Muscle of back (tissue), 3 donors: ENCODE measurements at regions not wholly inside any gene's neighbourhood (a gene's known extent, or its start where the extent isn't known, plus 50 kb on each side); places are given as distances from the start of the nearest gene placed in this dataset.
"Not testable (repeated sequence)": the region's sequence is repeated elsewhere in the genome, so short reads cannot be mapped to it uniquely, and the experiment has no call there.

Experiments used
- DNase-seq, 3 donors: peaks; one replicate each; pipeline versions ENCODE4 v3.0.0 to v3.0.0-alpha.2; 2013

GRCh38 chr5:75002271-75002670 is 50.1 kb downstream of the GCNT4 start:
- DNase-seq = no peak

DNA sequence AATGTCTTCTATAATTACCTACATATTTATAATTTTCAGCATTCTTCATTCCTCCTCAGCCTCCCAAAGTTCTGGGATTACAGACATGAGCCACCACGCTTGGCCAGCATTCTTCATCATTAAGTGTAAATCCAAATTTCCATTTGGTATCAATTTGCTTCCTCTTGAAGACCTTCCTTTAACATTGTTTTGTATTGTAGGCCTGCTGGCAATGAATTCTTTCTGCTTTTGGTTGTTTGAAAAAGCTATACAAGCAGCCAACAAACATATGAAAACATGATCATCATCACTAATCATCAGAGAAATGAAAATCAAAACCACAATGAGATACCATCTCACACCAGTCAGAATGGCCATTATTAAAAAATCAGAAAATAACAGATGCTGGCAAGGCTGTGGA is 56.4 kb downstream of the GCNT4 start:
- no peak for DNase-seq

GRCh38 chr5:74994826-74995225 is 57.5 kb downstream of the GCNT4 start:
- no peak for DNase-seq

DNA sequence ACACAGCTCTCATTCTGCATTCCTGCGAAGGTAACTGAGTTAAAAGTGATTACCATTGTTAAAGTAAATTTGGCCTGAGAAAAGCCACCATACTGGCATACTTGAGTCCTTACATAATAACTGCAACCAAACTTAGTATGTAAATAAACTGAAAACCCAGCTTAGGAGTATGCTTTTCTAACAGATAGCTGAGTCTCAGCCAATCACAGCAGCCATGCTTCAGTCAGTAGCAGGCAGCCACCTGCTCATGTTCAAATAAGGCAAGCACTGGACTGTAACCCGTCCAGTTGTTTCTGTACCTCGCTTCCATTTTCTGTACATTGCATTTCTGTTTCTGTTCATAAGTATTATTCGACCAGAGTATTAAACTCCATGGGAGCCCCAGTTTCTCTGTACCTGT is 58.6 kb downstream of the GCNT4 start:
- DNase-seq = no peak

GRCh38 chr5:74992791-74993190 is 59.6 kb downstream of the GCNT4 start:
- DNase-seq = no peak

DNA sequence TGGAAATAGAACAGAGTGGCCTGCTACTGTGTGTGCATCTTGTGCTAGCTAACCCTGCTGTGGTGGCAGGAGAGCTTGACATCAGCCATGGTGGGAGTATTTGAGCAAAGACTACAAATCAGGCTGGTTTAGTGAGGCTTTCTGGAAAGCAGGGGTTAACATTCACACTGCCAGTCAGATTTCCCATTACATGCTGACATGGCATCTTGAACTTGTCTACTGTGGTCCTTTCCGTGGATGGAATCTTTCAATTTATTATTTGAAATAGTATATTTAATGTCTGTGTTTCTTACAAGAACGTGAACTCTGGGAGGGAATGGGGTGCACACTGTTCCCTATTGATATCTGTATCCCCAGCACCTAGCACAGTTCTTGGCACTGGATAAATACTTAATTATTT is 60.8 kb downstream of the GCNT4 start:
- no peak for DNase-seq

DNA sequence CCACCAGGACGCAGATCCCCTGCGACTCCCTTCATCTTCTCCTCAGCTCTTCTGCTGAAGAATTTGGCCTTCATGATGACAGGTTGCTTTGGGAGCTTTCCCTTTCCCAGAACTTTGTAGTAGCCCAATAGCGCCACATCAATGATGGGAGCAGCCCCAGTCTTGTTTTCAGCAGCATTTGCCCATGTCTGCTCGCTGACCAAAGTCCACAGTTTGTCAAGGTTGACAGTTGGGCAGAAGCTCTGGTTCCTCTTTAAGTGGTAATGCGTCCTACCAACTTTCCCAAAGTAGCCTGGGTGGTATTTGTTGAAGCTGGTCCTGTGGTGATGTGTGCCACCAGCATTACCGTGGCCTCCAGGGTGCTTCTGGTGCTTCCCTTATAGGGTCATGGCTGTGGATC is 62.2 kb downstream of the GCNT4 start:
- no peak for DNase-seq

DNA sequence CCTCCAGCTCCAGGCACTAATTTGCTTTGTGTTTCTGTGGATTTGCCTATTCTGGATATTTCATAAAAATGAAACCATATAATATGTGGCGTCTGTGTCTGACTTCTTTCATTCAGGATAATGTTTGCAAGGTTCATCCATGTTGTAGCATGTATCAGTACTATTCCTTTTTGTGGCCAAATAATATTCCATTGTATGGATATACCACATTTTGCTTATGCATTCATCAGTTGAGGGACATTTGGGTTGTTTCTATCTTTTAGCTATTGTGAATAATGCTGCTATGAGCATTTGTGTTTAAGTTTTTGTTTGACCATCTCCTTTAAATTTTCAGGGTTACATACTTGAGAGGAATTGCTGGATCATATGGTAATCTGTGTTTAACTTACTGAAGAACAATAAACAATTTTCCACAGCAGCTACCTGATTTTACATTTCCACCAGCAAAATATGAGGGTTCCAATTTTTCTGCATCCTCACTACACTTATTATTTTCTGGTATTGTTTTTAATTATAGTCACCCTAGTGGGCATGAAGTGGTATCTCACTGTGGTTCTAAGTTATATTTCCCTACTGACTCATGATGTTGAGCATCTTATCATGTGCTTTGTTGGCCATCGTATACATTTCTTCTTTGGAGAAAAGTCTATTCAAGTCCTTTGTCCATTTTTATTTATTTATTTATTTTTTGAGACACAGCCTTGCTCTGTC is 63.9 kb downstream of the GCNT4 start:
- DNase-seq = no peak

DNA sequence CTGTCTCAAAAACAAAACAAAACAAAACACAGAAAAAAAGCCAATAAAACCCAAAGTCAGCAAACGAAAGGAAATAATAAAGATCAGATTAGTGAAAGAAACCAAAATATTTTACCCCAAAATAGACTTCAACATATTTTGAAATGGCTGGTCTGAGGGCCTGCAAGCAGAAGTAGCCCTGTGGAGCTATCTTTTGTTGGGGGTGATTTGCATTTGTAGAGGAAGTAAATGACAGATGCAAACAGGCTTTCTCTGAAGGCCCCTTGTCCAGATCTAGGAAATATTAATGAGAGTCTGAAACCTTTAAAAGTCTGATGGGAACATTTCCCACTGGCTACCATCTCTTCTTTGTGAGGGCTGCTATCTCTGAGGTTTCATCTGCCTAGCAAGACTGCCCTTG is 74.0 kb downstream of the GCNT4 start:
- DNase-seq = no peak

GRCh38 chr5:74977471-74977870 is 74.9 kb downstream of the GCNT4 start:
- DNase-seq = no peak

- DNase-seq = no peak
Observed at GRCh38 chr5:74976651-74977050, 75.7 kb downstream of the GCNT4 start.

GRCh38 chr5:74975582-74975981 is 76.8 kb downstream of the GCNT4 start:
- no peak for DNase-seq

- no peak for DNase-seq
Observed at GRCh38 chr5:74974451-74975091, 77.8 kb downstream of the GCNT4 start.

DNA sequence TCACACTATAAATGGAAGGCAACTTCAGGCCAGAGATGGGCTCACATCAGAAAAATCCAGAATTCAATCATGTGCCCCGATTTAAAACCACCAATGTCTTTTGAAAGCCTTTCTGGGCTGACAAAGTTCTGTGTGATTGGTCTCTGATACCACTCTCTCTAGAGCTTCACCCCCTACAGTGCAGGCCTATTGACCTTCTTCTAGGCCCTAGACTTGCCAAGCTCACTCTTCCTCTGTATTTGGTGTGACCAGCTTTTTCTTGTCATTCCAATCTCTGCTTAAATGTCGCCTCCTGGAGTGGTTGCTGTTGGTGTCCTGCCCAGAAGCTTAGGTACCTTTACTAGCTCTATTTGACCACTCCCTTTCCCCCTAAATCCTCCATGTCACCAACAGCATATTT is 78.7 kb downstream of the GCNT4 start:
- no peak for DNase-seq

- DNase-seq = no peak
Observed at GRCh38 chr5:74971947-74972460, 80.4 kb downstream of the GCNT4 start.

GRCh38 chr5:74970891-74971290 is 81.5 kb downstream of the GCNT4 start:
- DNase-seq = not testable (repeated sequence)

GRCh38 chr5:74969726-74970125 is 82.6 kb downstream of the GCNT4 start:
- DNase-seq = no peak

DNA sequence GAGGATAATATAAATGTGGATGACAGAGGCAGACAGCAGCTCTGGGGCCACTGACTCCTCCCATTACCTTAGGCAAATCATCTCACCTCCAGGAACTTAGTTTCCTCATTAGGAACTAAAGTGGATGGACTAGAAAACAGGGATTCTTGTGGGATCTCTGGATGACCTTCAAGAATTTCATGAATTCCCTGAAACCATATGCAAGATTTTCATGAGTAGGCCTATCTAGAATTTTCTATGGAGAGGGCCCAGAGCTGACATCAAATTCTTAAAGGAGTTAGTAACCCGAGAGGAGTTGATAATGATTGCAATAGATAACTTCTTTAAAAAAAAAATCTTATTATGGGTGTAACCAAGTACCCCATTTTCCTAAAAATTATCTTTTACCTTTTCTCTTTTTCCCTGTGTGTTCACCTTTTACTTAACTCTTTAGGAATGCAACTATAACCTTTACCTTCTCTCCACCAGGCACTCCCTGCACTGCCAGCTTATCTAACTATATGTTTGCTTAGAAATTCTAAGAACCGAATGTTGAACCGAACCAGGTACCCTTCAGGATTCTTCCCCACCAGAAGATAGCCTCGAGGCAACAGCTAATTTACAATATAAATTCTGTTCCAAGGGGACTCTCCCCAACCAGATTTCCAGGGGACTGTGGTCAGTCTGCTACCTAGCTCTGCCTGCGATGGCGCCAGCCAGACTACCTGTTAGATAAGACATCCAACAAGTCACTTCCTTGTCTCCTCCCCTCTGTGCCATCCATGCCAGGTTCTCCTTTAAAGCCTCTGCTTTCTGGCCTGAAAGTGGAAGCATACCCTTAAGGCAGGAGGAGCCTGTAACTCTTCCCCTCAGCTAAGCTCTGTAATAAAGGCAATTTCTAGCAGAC is 86.0 kb downstream of the GCNT4 start:
- DNase-seq = no peak

- DNase-seq = no peak
Observed at GRCh38 chr5:74963407-74963806, 89.0 kb downstream of the GCNT4 start.

DNA sequence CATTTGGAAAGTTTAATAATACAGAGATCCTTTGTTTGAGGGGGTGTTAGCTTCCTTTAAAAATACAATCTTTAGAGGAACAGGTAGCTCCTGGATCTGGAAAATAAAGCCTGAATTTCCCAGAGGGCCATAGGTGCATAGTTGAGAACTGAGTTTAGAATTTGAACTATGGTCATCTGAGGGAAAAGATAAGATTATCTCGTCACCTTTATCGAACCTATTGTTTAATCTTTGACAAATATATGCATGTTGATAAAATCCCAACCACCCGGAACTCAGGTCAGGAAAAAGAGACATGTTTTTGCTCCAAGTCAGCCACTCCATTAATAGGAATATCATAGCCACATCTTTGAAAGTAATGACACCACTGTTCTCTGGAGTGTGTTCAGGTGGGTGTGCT is 91.7 kb upstream of the FAM169A start:
- no peak for DNase-seq

GRCh38 chr5:74957029-74957784 is 91.0 kb upstream of the FAM169A start:
- no peak for DNase-seq

DNA sequence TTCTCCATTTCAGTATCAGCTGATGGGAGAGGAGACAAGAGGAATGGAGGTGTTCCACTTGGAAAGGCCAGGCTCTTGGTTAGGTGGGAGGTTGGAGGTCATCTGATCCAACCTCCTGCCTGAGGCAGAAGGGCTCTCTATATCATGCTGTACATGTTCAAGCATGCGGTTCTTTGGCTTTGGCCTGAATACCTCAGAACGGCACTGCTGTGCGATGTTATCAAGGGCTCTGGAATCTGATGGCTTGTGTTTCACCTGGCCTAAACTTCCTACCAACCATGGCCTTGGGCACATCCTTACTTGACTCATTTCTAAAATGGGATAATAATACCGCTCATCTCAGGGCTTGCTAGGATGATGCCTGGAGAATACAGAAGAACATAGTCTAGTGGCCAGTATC is 90.1 kb upstream of the FAM169A start:
- no peak for DNase-seq
